Spleen (tissue), 11 donors: ENCODE measurements at regions not wholly inside any gene's neighbourhood (a gene's known extent, or its start where the extent isn't known, plus 50 kb on each side); places are given as distances from the start of the nearest gene placed in this dataset.

ENCODE experiments used
- DNase-seq: peaks from one replicate; pipeline ENCODE4 v3.0.0-alpha.2; 2020
- H3K27ac ChIP-seq, 8 donors: fragments of 200-600 bp; sonication (generic) in 7 of 8; 1 replicate in 4 of 8; 2 replicates in 4 of 8; pipeline versions ENCODE4 v1.5.0 to v1.8.0; 2016 to 2021; ENCODE audit warnings: inconsistent platforms in 4 of 8, mild to moderate bottlenecking in 4 of 8, moderate library complexity in 1 of 8
- H3K27me3 ChIP-seq, 7 donors: fragments of 200-600 bp; sonication (generic) in 6 of 7; replicated peaks in 1 of 7; 1 replicate in 4 of 7; 2 replicates in 3 of 7; pipeline versions ENCODE4 v1.5.0 to v1.8.0; 2016 to 2021; ENCODE audit warnings: inconsistent platforms in 3 of 7, mild to moderate bottlenecking in 1 of 7
- H3K36me3 ChIP-seq, 6 donors: fragments of 200-600 bp; sonication (generic) in 5 of 6; 1 replicate in 4 of 6; 2 replicates in 2 of 6; pipeline versions ENCODE4 v1.5.0 to v1.8.0; 2016 to 2021; ENCODE audit warnings: inconsistent platforms in 2 of 6
- H3K4me1 ChIP-seq, 6 donors: fragments of 200-600 bp; sonication (generic) in 5 of 6; 1 replicate in 3 of 6; 2 replicates in 3 of 6; pipeline versions ENCODE4 v1.5.0 to v1.8.0; 2016 to 2021; ENCODE audit warnings: inconsistent platforms in 3 of 6
- H3K4me3 ChIP-seq, 8 donors: fragments of 200-600 bp; sonication (generic) in 7 of 8; 1 replicate in 4 of 8; 2 replicates in 4 of 8; pipeline versions ENCODE4 v1.5.0 to v1.8.0; 2016 to 2021; ENCODE audit warnings: inconsistent platforms in 4 of 8, mild to moderate bottlenecking in 4 of 8, moderate library complexity in 2 of 8
- H3K9me3 ChIP-seq, 8 donors: fragments of 200-600 bp; sonication (generic) in 7 of 8; 1 replicate in 4 of 8; 2 replicates in 4 of 8; pipeline versions ENCODE4 v1.5.0 to v1.8.0; 2016 to 2021; ENCODE audit warnings: inconsistent platforms in 4 of 8
- POLR2A ChIP-seq, 3 donors: fragments of 450-650 bp; IDR thresholded peaks; one replicate each; pipeline ENCODE4 v1.5.1; 2017; ENCODE audit warnings: antibody characterized with exemption in 3 of 3, mild to moderate bottlenecking in 1 of 3
- POLR2AphosphoS5 ChIP-seq, 3 donors: sonication (generic); formaldehyde crosslinking; IDR thresholded peaks; one replicate each; pipeline ENCODE4 v1.5.1; 2017; ENCODE audit warnings: antibody characterized with exemption in 3 of 3
- WGBS, 5 donors: extraction: QIAGEN DNeasy Blood & Tissue Kit in 3 of 5; methylation state at CpG; one replicate each; pipeline versions ENCODE4 v1.1.5 to v1.1.7; 2013 to 2018; 5-methylcytosine and 5-hydroxymethylcytosine counted together
- intact Hi-C: fragments of 100-400 bp; cut with DNase I; formaldehyde crosslinking; loops from one replicate; pipeline ENCODE4 v1.15.0; 2023; ENCODE audit warnings: low total_unique reads
- TF ChIP-seq, protein P1 (sequence below), 11 experiments: fragments of 200-600 bp in 7 of 11; fragments of 450-650 bp in 4 of 11; sonication (generic) in 4 of 11; IDR thresholded peaks in 8 of 11; conservative IDR thresholded peaks in 3 of 11; 1 replicate in 7 of 11; 2 replicates in 4 of 11; pipeline versions ENCODE4 v1.4.0 to v1.8.0; 2016 to 2021; ENCODE audit warnings: antibody characterized with exemption in 11 of 11, inconsistent platforms in 4 of 11, mild to moderate bottlenecking in 1 of 11
- donor health status: healthy with polysubstance abuse.
- donor health status: DM: no; HTN: no; CAD: no; lungs with moderate emphysema.
- donor health status: DM: no; HTN: no; CAD: no.
- donor health status: Bipolar disorder and iron deficiency.
- donor health status: healthy.
- donor health status: DM: no; HTN: no; CAD: no.
- donor health status: DM: yes; HTN: yes; CAD: no.

DNA sequence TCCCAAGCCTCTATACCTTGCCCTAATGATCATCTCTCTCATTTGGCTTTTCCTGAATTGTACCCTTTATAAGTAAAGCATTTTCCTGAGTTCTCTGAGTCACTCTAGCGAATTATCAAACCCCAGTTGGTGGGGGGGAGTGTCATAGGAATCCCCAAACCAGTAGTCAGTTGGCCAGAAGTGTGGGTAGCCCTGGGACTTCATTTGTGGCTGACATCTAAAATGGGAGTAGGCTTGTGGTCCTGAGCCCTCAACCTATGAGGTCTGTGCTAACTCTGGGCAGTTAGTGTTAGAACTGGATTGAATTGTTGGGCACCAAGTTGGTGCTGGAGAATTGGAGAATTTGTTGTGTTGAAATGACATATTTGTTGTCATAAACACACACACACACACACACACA lies 91.3 kb downstream of the BBS10 start:
- Histone ChIP-seq H3K4me1 (peaks cover 0 to 10% (median 4%) of the 10 kb centered on the region in 6 donors), H3K27ac (no peak overlapping the region), H3K9me3 (peaks cover 0 to 3% (median 0%) of the 10 kb centered on the region in 8 donors), H3K27me3 (no peaks in the 10 kb centered on the region), H3K4me3 (no peak overlapping the region), H3K36me3 (no peaks in the 10 kb centered on the region)
- 68 to 88% (median 80%) methylated on average over 1 of the region's 1 CpG for WGBS, 5 donors
- intact Hi-C loops = no loop called here
- DNase-seq = no peak
- TF ChIP-seq POLR2A (IDR thresholded peaks at IDR 0.05) (no peak), POLR2AphosphoS5 (IDR thresholded peaks at IDR 0.05) (no peak)
- TF ChIP-seq, protein P1, sequence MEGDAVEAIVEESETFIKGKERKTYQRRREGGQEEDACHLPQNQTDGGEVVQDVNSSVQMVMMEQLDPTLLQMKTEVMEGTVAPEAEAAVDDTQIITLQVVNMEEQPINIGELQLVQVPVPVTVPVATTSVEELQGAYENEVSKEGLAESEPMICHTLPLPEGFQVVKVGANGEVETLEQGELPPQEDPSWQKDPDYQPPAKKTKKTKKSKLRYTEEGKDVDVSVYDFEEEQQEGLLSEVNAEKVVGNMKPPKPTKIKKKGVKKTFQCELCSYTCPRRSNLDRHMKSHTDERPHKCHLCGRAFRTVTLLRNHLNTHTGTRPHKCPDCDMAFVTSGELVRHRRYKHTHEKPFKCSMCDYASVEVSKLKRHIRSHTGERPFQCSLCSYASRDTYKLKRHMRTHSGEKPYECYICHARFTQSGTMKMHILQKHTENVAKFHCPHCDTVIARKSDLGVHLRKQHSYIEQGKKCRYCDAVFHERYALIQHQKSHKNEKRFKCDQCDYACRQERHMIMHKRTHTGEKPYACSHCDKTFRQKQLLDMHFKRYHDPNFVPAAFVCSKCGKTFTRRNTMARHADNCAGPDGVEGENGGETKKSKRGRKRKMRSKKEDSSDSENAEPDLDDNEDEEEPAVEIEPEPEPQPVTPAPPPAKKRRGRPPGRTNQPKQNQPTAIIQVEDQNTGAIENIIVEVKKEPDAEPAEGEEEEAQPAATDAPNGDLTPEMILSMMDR (IDR thresholded peaks at IDR 0.05 in 8 of 11, conservative IDR thresholded peaks at IDR 0.05 in 3 of 11) = no peak

DNA sequence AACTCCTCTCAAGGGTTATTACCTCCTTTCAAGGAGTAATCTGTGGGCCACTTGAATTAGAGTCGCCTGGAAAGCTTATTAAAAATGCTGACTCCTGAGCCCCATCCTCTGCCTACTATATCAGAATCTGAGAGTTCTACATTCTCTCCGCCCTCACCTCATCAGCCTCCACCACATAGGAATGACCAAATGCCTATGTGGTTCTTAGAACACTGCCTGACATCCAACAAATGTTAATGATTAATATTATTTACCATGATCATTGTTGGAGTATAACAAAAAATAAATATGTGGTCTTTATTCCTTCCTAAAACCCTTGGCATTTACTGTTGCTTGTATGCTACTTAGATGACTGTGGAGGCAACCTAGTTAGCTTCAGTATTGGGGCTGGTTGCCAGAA lies 91.9 kb downstream of the BBS10 start:
- no peak overlapping the region for H3K27ac ChIP-seq
- no peaks in the 10 kb centered on the region for H3K36me3 ChIP-seq
- no peak overlapping the region for H3K4me3 ChIP-seq
- TF ChIP-seq POLR2AphosphoS5 (IDR thresholded peaks at IDR 0.05) (no peak), POLR2A (IDR thresholded peaks at IDR 0.05) (no peak)
- TF ChIP-seq, protein P1 (IDR thresholded peaks at IDR 0.05 in 8 of 11, conservative IDR thresholded peaks at IDR 0.05 in 3 of 11) = no peak
- intact Hi-C loops = no loop called here
- no peak for DNase-seq
- H3K9me3 ChIP-seq = no peaks in the 10 kb centered on the region
- no peaks in the 10 kb centered on the region for H3K27me3 ChIP-seq
- WGBS, 5 donors = 78 to 88% (median 84%) methylated on average over 2 of the region's 2 CpGs
- peaks cover 0 to 10% (median 4%) of the 10 kb centered on the region in 6 donors for H3K4me1 ChIP-seq

DNA sequence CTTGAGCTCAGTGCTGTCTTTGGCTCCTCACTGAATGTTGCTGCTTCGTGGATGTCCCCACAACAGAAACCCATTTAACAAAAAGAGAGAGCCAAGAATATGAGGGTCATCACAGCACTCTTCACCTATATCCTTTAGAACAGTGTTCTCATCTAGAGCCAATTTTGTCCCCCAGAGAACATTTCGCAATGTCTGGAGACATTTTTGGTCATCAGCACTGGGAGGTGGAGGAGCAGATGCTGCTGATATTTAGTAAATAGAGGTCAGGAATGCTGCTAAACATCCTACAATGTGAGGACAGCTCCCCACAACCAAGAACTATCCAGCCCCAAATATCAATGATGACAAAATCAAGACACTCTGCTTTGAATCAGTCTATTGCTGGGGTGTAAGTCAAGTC lies 92.5 kb downstream of the BBS10 start:
- intact Hi-C loops = no loop called here
- no peak for TF ChIP-seq POLR2A (IDR thresholded peaks at IDR 0.05)
- TF ChIP-seq, protein P1 (IDR thresholded peaks at IDR 0.05 in 8 of 11, conservative IDR thresholded peaks at IDR 0.05 in 3 of 11) = no peak
- Histone ChIP-seq H3K27me3 (no peaks in the 10 kb centered on the region), H3K4me1 (peaks cover 0 to 10% (median 4%) of the 10 kb centered on the region in 6 donors), H3K27ac (no peak overlapping the region), H3K9me3 (no peaks in the 10 kb centered on the region), H3K4me3 (no peak overlapping the region), H3K36me3 (no peaks in the 10 kb centered on the region)
- no peak for DNase-seq
- WGBS, 5 donors = 75 to 93% (median 80%) methylated on average over 2 of the region's 2 CpGs

DNA sequence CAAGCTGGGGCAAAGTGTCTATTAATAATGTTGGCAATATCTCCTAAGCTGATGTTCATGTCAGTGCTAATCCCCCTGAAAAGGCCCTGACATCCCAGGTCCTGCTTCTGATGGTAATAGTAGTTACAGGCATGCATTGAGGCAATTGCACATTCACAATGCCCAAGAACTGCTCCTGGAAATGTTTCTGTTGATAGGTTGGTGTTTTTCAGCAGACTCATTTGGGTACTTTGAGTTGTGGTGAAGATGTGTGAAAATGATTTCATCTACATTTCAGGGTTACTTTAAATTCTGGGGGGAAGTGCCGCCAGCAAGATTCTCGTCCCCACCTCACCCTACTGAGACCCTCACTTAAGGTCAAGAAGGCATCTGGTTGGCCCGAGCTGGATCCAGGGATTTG lies 92.9 kb downstream of the BBS10 start:
- H3K27me3 ChIP-seq = no peaks in the 10 kb centered on the region
- no peak overlapping the region for H3K4me3 ChIP-seq
- TF ChIP-seq, protein P1 (IDR thresholded peaks at IDR 0.05 in 8 of 11, conservative IDR thresholded peaks at IDR 0.05 in 3 of 11) = no peak
- no peak for TF ChIP-seq POLR2A (IDR thresholded peaks at IDR 0.05)
- no peak for TF ChIP-seq POLR2AphosphoS5 (IDR thresholded peaks at IDR 0.05)
- H3K4me1 ChIP-seq = peaks cover 0 to 10% (median 3%) of the 10 kb centered on the region in 6 donors
- 56 to 89% (median 81%) methylated on average over 3 of the region's 3 CpGs for WGBS, 5 donors
- no peaks in the 10 kb centered on the region for H3K36me3 ChIP-seq
- DNase-seq = no peak
- no peak overlapping the region for H3K27ac ChIP-seq
- H3K9me3 ChIP-seq = no peaks in the 10 kb centered on the region
- intact Hi-C loops = no loop called here
